ENCODE measurements at regions not wholly inside any gene's neighbourhood (a gene's known extent, or its start where the extent isn't known, plus 50 kb on each side); places are given as distances from the start of the nearest gene placed in this dataset.

DNA sequence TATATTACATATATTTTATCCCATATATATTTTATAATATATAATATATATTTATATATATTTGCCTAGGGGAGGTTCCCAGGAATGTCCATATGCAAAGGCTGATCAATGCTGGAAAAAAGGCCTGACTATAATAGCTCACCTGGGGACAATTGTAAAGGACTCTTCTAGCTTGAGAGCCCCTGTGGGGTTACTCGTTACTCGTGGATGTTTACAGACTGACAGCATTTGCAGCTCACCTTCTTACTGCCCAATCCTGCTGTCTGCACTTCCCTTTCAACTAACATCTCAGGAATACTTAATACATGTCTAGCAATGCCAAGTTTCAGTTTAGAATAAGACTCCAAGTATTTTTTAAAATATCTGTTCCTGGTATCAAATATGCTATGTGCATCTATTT lies 1365.4 kb upstream of the RAG2 start:
- Histone ChIP-seq H3K4me1 (ENCODE audit: control insufficient read depth in 1 of 2, insufficient read depth in 1 of 2, low read depth in 1 of 2, low read length in 1 of 2) (no peaks in the 10 kb centered on the region), H3K27me3 (no peaks in the 10 kb centered on the region), H3K9me3 (no peaks in the 10 kb centered on the region), H3K36me3 (no peaks in the 10 kb centered on the region), H3K27ac (no peak overlapping the region), H3K4me3 (ENCODE audit: low read depth in 1 of 2, low read length in 1 of 2) (no peak overlapping the region)
- TF ChIP-seq, protein P1, sequence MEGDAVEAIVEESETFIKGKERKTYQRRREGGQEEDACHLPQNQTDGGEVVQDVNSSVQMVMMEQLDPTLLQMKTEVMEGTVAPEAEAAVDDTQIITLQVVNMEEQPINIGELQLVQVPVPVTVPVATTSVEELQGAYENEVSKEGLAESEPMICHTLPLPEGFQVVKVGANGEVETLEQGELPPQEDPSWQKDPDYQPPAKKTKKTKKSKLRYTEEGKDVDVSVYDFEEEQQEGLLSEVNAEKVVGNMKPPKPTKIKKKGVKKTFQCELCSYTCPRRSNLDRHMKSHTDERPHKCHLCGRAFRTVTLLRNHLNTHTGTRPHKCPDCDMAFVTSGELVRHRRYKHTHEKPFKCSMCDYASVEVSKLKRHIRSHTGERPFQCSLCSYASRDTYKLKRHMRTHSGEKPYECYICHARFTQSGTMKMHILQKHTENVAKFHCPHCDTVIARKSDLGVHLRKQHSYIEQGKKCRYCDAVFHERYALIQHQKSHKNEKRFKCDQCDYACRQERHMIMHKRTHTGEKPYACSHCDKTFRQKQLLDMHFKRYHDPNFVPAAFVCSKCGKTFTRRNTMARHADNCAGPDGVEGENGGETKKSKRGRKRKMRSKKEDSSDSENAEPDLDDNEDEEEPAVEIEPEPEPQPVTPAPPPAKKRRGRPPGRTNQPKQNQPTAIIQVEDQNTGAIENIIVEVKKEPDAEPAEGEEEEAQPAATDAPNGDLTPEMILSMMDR (IDR thresholded peaks at IDR 0.05), result no peak

DNA sequence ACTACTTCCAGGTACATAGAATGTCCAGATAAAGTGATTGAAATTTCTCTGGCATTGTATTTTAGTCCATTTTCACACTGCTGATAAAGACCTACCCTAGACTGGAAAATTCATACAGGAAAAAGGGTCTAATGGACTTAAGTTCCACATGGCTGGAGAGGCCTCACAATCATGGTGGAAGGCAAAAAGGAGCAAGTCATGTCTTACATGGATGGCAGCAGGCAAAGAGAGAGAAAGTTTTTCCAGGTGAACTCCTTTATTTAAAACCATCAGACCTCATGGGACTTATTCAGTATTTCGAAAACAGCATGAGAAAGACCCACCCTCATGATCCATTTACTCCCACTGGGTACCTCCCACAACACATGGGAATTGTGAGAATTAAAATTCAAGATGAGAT lies 1359.7 kb upstream of the RAG2 start:
- TF ChIP-seq, protein P1 (IDR thresholded peaks at IDR 0.05), result no peak

DNA sequence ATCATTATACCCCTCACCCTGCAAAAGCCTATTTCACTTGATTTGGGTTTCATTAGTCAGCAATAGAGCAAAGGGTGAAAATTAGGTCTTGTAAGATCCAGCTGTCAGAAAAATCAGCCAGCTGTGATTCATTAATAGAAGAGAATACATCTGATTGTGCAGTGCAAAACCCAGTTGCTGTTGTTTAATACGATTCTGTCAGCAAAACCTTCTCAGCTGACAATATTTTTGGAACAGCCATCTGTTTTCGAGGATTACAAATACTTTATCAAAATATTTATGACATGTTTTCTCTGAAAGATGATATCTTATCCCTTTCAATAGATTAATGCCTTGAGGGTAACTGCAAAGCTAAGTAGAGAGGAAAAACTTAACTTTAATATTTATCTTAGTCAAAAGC lies 1354.0 kb upstream of the RAG2 start:
- Histone ChIP-seq H3K36me3 (no peaks in the 10 kb centered on the region), H3K4me3 (ENCODE audit: low read depth in 1 of 2, low read length in 1 of 2) (no peak overlapping the region), H3K4me1 (ENCODE audit: control insufficient read depth in 1 of 2, insufficient read depth in 1 of 2, low read depth in 1 of 2, low read length in 1 of 2) (no peaks in the 10 kb centered on the region), H3K27me3 (no peaks in the 10 kb centered on the region), H3K9me3 (no peaks in the 10 kb centered on the region), H3K27ac (no peak overlapping the region)
- TF ChIP-seq, protein P1 (IDR thresholded peaks at IDR 0.05), result no peak

More for the DNA sequence above, 1359.7 kb upstream of the RAG2 start:
- H3K27me3 ChIP-seq, result no peaks in the 10 kb centered on the region
- H3K4me3 ChIP-seq (ENCODE audit: low read depth in 1 of 2, low read length in 1 of 2), result no peak overlapping the region
- no peaks in the 10 kb centered on the region for H3K4me1 ChIP-seq (ENCODE audit: control insufficient read depth in 1 of 2, insufficient read depth in 1 of 2, low read depth in 1 of 2, low read length in 1 of 2)
- H3K36me3 ChIP-seq, result no peaks in the 10 kb centered on the region
- no peak overlapping the region for H3K27ac ChIP-seq
- no peaks in the 10 kb centered on the region for H3K9me3 ChIP-seq

DNA sequence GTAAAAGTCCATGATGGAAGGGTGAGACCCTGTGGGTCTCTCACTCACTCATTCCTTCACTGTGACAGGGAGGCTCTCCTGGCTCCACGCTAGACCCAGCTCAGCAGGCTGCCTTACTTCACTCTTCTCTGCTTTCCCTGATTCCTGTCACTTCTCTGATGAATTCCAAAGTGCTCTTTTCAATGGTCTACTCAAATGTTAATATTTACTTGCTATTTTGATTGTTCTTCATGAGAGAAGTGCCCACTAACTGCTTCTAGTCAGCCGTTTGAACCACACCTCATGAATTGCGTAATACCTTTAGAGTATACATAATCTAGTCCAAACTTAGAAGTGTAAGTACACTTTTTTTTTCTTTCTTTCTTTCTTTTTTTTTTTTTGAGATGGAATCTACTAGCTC lies 1350.2 kb upstream of the RAG2 start:
- Histone ChIP-seq H3K4me1 (ENCODE audit: control insufficient read depth in 1 of 2, insufficient read depth in 1 of 2, low read depth in 1 of 2, low read length in 1 of 2) (no peaks in the 10 kb centered on the region), H3K9me3 (no peaks in the 10 kb centered on the region), H3K27me3 (no peaks in the 10 kb centered on the region), H3K4me3 (ENCODE audit: low read depth in 1 of 2, low read length in 1 of 2) (no peak overlapping the region), H3K27ac (no peak overlapping the region), H3K36me3 (no peaks in the 10 kb centered on the region)
- TF ChIP-seq, protein P1 (IDR thresholded peaks at IDR 0.05), result no peak

DNA sequence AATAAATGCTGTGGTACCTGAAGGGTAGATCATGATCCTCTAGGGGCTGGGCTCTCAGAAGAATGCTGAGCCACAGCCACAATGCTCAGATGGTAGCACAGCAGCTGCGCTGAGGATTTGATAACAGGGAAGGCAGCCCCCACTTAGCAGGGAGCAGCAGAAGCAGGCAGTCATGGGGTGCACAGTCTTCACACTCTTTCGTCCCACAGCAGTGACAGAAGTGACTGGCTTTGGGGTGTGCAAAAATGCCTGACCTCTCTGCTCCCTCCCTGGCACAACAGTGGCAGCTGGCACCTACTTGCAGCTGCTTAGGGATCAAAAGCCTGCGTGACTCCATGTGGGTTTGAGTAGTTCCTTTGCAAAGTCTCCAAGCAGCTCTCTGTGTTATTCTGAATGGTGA lies 1349.8 kb upstream of the RAG2 start:
- no peak overlapping the region for H3K4me3 ChIP-seq (ENCODE audit: low read depth in 1 of 2, low read length in 1 of 2)
- H3K27me3 ChIP-seq, result no peaks in the 10 kb centered on the region
- H3K4me1 ChIP-seq (ENCODE audit: control insufficient read depth in 1 of 2, insufficient read depth in 1 of 2, low read depth in 1 of 2, low read length in 1 of 2), result no peaks in the 10 kb centered on the region
- H3K9me3 ChIP-seq, result no peaks in the 10 kb centered on the region
- TF ChIP-seq, protein P1 (IDR thresholded peaks at IDR 0.05), result no peak
- no peaks in the 10 kb centered on the region for H3K36me3 ChIP-seq
- no peak overlapping the region for H3K27ac ChIP-seq

Data from neutrophil (primary cell).